HuH-7.5 (cell line): ENCODE measurements at regions not wholly inside any gene's neighbourhood (a gene's known extent, or its start where the extent isn't known, plus 50 kb on each side); places are given as distances from the start of the nearest gene placed in this dataset.

Experiments used
- DNase-seq: peaks from one replicate; pipeline ENCODE4 v3.0.0; 2011; ENCODE audit warnings: low spot score

- DNase-seq, result no peak
Observed at GRCh38 chr1:213874789-213875188, 113.0 kb upstream of the PROX1 start.

GRCh38 chr1:213876531-213876930 lies 111.2 kb upstream of the PROX1 start:
- no peak for DNase-seq

GRCh38 chr1:213883618-213884017 lies 104.2 kb upstream of the PROX1 start:
- DNase-seq, result no peak

- no peak for DNase-seq
Observed at GRCh38 chr1:213884402-213884801, 103.4 kb upstream of the PROX1 start.

DNA sequence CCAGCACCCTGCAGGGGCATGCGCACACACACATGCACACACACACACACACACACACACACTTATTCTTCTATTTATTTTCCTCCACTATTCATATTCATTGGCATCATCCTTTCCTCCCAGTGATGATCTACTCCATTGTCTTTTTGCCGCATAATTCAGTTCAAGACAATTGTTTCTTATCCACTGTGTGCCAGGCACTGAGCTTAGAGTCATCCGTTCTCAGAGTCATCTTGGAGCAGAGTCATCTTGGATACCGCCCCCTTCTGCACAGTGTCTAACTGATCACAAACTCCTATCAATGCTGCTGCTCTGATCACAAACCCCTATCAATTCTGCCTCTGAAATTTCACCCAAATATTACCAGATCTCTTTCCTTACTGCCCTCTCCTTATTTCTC lies 102.8 kb upstream of the PROX1 start:
- no peak for DNase-seq

GRCh38 chr1:213887842-213888241 lies 99.9 kb upstream of the PROX1 start:
- no peak for DNase-seq

- DNase-seq, result no peak
Observed at GRCh38 chr1:213891989-213892902, 95.5 kb upstream of the PROX1 start.

DNA sequence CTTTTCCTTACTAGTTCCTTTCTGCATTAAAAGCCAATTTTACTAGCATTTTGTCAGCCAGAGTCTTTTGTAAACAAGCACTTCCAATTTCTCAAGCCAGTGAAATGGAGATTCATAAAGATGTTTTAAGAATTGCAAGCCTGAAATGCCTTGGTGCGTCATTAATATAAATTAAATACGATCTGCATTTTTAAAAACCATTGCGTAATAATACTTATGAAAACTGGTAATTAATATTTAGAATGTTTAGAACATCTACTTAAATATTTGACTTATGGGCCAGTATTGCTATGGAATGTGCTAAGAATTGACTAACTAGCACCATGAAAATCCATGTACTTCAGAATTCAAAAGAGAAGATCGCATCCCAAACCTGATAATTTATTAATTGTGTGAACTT lies 89.1 kb upstream of the PROX1 start:
- no peak for DNase-seq

DNA sequence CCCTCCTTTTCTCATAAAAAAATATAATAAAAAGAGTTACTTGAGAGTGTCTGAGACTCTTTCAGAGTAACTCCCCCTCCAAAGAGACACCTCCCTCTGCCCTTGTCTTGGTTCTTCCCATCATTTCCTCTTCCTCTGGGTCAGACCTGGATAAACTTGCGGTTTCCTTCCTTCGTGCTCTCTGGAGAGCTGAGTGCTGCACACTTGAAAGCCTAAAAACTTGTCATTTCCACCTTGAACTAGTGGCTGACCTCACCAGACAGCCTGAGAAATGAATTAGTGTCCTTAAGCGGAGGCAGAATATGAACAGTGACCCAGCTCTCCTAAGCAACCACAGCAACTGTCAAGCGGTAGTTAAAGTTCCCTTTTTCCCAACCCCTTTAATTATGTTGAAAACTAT lies 88.4 kb upstream of the PROX1 start:
- DNase-seq, result no peak

GRCh38 chr1:213905344-213905743 lies 82.4 kb upstream of the PROX1 start:
- DNase-seq, result no peak

GRCh38 chr1:213908521-213908920 lies 79.3 kb upstream of the PROX1 start:
- DNase-seq, result no peak

DNA sequence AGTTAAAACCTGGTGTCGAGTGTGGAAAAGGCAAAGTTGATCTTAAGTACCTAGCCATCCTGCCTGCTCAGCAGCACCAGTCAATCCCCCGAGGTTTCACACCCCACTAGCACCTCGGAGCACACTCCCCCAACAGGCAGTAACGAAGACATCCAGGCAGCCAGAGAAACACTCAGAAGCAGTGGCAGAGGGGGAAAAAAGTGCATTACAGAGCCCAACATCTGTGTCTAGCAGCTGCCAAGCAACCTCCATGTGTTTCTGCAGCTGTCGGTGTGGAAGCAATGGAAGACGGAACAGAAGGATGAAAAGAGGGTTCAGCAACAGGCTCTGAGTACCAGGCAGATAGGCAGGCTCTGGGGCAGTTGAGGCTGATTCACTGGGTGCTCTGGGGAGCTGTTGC lies 73.4 kb upstream of the PROX1 start:
- DNase-seq, result no peak

DNA sequence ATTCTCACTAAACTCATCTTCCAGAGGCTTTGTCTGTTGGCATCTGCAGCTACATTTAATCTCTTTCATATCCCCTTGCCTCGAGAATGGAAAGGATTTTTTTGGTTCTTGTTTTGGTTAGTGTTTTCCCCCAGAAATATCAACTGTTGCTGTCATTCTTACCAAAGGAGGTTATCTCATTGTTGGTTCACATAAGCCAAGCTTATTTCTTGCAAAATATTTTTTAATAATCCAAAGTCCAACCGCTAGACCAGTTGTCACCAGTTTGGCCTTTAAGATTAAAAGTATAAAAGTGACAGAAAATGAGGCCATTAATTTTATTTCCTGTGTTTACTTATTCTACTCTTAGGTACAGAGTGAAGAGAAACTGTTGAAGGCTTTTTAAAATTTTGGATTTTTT lies 66.5 kb upstream of the PROX1 start:
- DNase-seq, result no peak

- no peak for DNase-seq
Observed at GRCh38 chr1:213921712-213922111, 66.1 kb upstream of the PROX1 start.

- no peak for DNase-seq
Observed at GRCh38 chr1:213925531-213926182, 62.1 kb upstream of the PROX1 start.

GRCh38 chr1:213927846-213928245 lies 59.9 kb upstream of the PROX1 start:
- DNase-seq, result no peak

GRCh38 chr1:213929398-213929797 lies 58.4 kb upstream of the PROX1 start:
- no peak for DNase-seq

DNA sequence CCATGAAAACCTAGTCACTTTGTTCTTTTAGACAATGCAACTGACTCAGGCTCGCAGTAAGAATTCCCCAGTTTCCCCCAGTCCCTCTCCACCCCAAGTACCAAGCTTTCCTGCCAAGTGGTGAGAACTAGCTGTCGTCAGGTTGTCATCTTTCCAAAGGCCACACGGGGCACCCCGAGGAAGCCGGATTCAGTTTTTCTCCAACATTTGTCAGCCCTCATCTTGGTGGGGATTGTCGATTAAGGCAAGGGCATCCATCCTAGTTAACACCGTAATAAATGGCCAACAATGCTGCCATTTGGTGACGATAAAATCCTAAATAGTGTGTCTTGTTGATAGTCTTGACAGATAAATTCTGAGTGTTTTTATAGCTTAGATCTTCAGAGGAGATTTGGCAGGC lies 55.9 kb upstream of the PROX1 start:
- no peak for DNase-seq

DNA sequence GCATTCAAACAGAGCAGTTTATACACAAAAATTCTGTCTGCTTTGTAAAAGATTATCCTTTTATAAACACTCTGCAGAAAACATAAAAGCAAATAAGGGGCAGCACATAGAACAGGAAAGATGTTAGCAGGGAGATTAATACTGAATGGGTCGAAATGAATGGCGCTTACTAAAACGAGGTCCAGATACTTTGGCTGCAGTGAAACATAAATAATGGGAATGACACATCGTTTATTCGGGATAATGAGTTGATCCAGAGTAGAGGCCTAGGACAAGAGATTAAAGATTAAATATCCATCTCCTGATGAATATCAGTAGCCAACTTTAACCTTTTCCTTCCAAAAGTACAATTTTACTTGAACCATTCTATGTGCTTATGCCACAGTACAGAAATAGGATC lies 54.4 kb upstream of the PROX1 start:
- no peak for DNase-seq

GRCh38 chr1:213934649-213935048 lies 53.1 kb upstream of the PROX1 start:
- no peak for DNase-seq

DNA sequence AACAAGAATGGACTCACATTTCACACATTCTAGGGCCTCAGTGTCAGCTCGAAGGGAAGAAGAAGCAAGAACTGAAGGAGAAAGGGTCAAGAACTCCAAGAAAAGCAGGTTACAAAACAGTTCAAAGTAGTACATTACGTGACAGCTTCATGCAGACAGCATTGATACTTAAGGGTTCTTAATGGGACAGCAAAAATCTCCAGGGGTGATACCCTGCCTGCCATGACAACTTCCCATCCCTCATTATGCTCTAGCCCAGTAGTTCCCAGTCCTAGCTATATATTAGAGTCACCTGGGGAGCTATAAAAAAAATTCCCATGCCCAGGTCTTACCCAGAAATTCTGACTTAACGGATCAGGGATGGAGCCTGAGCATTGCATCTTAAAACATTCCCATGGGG lies 51.2 kb upstream of the PROX1 start:
- DNase-seq, result no peak
